H1 (cell line): ENCODE measurements at regions not wholly inside any gene's neighbourhood (a gene's known extent, or its start where the extent isn't known, plus 50 kb on each side); places are given as distances from the start of the nearest gene placed in this dataset.

Source experiments
- GABPA ChIP-seq: IDR thresholded peaks from 2 replicates; pipeline ENCODE4 v1.6.1; 2011; ENCODE audit warnings: mild to moderate bottlenecking, low read length, moderate library complexity, borderline replicate concordance; ENCODE audit not compliant: insufficient read depth
- JUN ChIP-seq: IDR thresholded peaks from 2 replicates; pipeline ENCODE4 v1.6.1; 2011; ENCODE audit warnings: low read depth, mild to moderate bottlenecking, improper control_type of control experiment, low read length
- SAP30 ChIP-seq: fragments of 300-600 bp; sonication (generic); IDR thresholded peaks from 2 replicates; pipeline ENCODE4 v1.7.1; 2012; ENCODE audit warnings: low read length, moderate library complexity, mild to moderate bottlenecking, inconsistent platforms; ENCODE audit not compliant: insufficient read depth, insufficient replicate concordance
- TAF7 ChIP-seq: optimal IDR thresholded peaks from 2 replicates; pipeline ENCODE3; 2011; ENCODE audit warnings: low read depth, mild to moderate bottlenecking, inconsistent platforms, low read length, moderate library complexity, borderline replicate concordance
- TBP ChIP-seq: IDR thresholded peaks from 2 replicates; pipeline ENCODE4 v1.6.1; 2011; ENCODE audit warnings: low read depth, low read length, improper control_type of control experiment
- TEAD4 ChIP-seq: IDR thresholded peaks from 2 replicates; pipeline ENCODE4 v1.6.1; 2012; ENCODE audit warnings: low read depth, low read length, inconsistent platforms, mixed read lengths
- TF ChIP-seq, protein P1 (sequence below), 3 experiments: IDR thresholded peaks; 1 replicate in 2 of 3; 2 replicates in 1 of 3; pipeline versions ENCODE4 v1.5.1 to v1.6.1; 2011; ENCODE audit warnings: low read length in 3 of 3, mild to moderate bottlenecking in 3 of 3, inconsistent platforms in 2 of 3, low read depth in 1 of 3, moderate library complexity in 1 of 3; ENCODE audit not compliant: insufficient read depth in 1 of 3; ENCODE audit errors: control extremely low read depth in 1 of 3

- no peak for TF ChIP-seq TEAD4
- no peak for TF ChIP-seq SAP30
- TF ChIP-seq TAF7 = no peak
- no peak for TF ChIP-seq GABPA
- TF ChIP-seq JUN = no peak
- TF ChIP-seq TBP = no peak
- TF ChIP-seq, protein P1, sequence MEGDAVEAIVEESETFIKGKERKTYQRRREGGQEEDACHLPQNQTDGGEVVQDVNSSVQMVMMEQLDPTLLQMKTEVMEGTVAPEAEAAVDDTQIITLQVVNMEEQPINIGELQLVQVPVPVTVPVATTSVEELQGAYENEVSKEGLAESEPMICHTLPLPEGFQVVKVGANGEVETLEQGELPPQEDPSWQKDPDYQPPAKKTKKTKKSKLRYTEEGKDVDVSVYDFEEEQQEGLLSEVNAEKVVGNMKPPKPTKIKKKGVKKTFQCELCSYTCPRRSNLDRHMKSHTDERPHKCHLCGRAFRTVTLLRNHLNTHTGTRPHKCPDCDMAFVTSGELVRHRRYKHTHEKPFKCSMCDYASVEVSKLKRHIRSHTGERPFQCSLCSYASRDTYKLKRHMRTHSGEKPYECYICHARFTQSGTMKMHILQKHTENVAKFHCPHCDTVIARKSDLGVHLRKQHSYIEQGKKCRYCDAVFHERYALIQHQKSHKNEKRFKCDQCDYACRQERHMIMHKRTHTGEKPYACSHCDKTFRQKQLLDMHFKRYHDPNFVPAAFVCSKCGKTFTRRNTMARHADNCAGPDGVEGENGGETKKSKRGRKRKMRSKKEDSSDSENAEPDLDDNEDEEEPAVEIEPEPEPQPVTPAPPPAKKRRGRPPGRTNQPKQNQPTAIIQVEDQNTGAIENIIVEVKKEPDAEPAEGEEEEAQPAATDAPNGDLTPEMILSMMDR (IDR thresholded peaks at IDR 0.05; ENCODE audit: control extremely low read depth in 1 of 3, insufficient read depth in 1 of 3, low read depth in 1 of 3, low read length in 3 of 3) = no peak
- TF ChIP-seq, all 59 proteins: peak for 0
These were observed 693.0 kb downstream of the LRFN5 start (continued) for GRCh38 chr14:42299692-42300091.
